Body of pancreas (tissue), 4 donors: ENCODE measurements at regions not wholly inside any gene's neighbourhood (a gene's known extent, or its start where the extent isn't known, plus 50 kb on each side); places are given as distances from the start of the nearest gene placed in this dataset.

ENCODE experiments used
- ATAC-seq: fragments of 150-250 bp; one replicate; pipeline ENCODE4 v1.9.1; 2016
- DNase-seq, 4 donors: peaks; one replicate each; pipeline ENCODE4 v3.0.0-alpha.2; 2019
- H3K27ac ChIP-seq, 4 donors: fragments of 200-600 bp; sonication (generic); 1 replicate in 3 of 4; 2 replicates in 1 of 4; pipeline versions ENCODE4 v1.5.1 to v1.6.1; 2016 to 2019; ENCODE audit warnings: mild to moderate bottlenecking in 1 of 4, mixed read lengths in 1 of 4, moderate library complexity in 1 of 4
- H3K27me3 ChIP-seq, 2 donors: fragments of 200-600 bp; sonication (generic); one replicate each; pipeline ENCODE4 v1.6.0; 2016; ENCODE audit warnings: mild to moderate bottlenecking in 1 of 2
- H3K36me3 ChIP-seq, 2 donors: fragments of 200-600 bp; sonication (generic); replicated peaks in 1 of 2; 2 replicates each; pipeline ENCODE4 v1.5.1; 2016; ENCODE audit warnings: low read depth in 2 of 2; ENCODE audit not compliant: insufficient read depth in 1 of 2
- H3K4me1 ChIP-seq: fragments of 200-600 bp; sonication (generic); one replicate; pipeline ENCODE4 v1.6.0; 2016
- H3K4me3 ChIP-seq, 2 donors: fragments of 200-600 bp; sonication (generic); 1 replicate in 1 of 2; 2 replicates in 1 of 2; pipeline ENCODE4 v1.5.1; 2016 to 2019
- H3K9me3 ChIP-seq, 3 donors: fragments of 200-600 bp; sonication (generic); 1 replicate in 2 of 3; 2 replicates in 1 of 3; pipeline ENCODE4 v1.5.1; 2016
- POLR2A ChIP-seq, 3 donors: fragments of 450-650 bp; IDR thresholded peaks; one replicate each; pipeline ENCODE4 v1.6.1; 2016; ENCODE audit warnings: antibody characterized with exemption in 3 of 3, mild to moderate bottlenecking in 2 of 3
- WGBS, 2 donors: methylation state at CpG; one replicate each; pipeline ENCODE4 v1.1.5; 2017; 5-methylcytosine and 5-hydroxymethylcytosine counted together
- intact Hi-C: fragments of 100-400 bp; cut with DNase I; formaldehyde crosslinking; loops from one replicate; pipeline ENCODE4 v1.15.1; 2023
- TF ChIP-seq, protein P1 (sequence below), 7 experiments: fragments of 450-650 bp in 4 of 7; fragments of 200-600 bp in 3 of 7; sonication (generic) in 3 of 7; IDR thresholded peaks; one replicate each; pipeline ENCODE4 v1.5.1; 2016 to 2019; ENCODE audit warnings: antibody characterized with exemption in 7 of 7

DNA sequence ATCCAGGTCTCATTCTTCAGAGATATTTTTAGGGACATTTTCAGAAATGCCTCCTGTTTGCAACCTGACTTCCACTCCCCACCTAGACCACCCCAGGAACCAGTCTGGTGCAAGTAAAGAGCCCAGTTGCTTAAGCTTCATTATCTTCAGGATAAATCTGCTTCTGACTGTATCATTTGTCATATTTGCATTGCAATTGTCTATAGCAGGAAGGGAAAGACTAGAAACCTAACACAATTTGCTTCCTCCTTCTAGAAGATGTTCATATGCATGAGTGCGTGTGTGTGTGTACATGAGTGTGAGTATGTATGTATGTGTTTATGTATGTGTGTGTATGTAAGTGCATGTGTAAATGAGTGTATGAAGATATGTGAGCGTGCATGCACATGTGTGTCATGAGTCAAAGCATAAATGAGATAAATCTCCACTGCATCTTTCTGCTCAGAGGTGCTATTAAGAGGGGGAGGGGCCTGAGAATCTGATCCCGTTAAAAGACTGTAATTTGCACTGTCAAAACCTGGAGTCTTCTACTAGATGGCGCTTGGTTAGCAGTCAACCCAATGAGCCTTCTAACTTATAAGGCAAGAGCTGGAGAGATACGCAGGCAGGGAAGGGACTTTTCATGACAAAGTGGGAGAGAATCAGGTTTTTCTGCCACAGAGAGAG lies 178.8 kb upstream of the KL start:
- ATAC-seq = no peak

GRCh38 chr13:32837973-32838927 lies 178.0 kb upstream of the KL start:
- DNase-seq (no peak), ATAC-seq (no peak)
- no peaks in the 10 kb centered on the region for H3K36me3 ChIP-seq
- 86 to 88% methylated on average over 18 of the region's 18 CpGs for WGBS, 2 donors
- H3K27me3 ChIP-seq = no peaks in the 10 kb centered on the region
- intact Hi-C loops = no loop called here
- no peak overlapping the region for H3K4me3 ChIP-seq
- no peaks in the 10 kb centered on the region for H3K4me1 ChIP-seq
- H3K9me3 ChIP-seq = no peaks in the 10 kb centered on the region
- TF ChIP-seq, protein P1, sequence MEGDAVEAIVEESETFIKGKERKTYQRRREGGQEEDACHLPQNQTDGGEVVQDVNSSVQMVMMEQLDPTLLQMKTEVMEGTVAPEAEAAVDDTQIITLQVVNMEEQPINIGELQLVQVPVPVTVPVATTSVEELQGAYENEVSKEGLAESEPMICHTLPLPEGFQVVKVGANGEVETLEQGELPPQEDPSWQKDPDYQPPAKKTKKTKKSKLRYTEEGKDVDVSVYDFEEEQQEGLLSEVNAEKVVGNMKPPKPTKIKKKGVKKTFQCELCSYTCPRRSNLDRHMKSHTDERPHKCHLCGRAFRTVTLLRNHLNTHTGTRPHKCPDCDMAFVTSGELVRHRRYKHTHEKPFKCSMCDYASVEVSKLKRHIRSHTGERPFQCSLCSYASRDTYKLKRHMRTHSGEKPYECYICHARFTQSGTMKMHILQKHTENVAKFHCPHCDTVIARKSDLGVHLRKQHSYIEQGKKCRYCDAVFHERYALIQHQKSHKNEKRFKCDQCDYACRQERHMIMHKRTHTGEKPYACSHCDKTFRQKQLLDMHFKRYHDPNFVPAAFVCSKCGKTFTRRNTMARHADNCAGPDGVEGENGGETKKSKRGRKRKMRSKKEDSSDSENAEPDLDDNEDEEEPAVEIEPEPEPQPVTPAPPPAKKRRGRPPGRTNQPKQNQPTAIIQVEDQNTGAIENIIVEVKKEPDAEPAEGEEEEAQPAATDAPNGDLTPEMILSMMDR (IDR thresholded peaks at IDR 0.05) = no peak
- TF ChIP-seq POLR2A (IDR thresholded peaks at IDR 0.05) = no peak
- peak overlapping the region in 1 of 4 donors; percentile 6 for H3K27ac ChIP-seq

More for the DNA sequence above, 178.8 kb upstream of the KL start:
- no peak overlapping the region for H3K4me3 ChIP-seq
- no peaks in the 10 kb centered on the region for H3K4me1 ChIP-seq
- no peaks in the 10 kb centered on the region for H3K9me3 ChIP-seq
- 71 to 79% methylated on average over 5 of the region's 5 CpGs for WGBS, 2 donors
- TF ChIP-seq, protein P1 (IDR thresholded peaks at IDR 0.05) = no peak
- TF ChIP-seq POLR2A (IDR thresholded peaks at IDR 0.05) = no peak
- no peak overlapping the region for H3K27ac ChIP-seq
- DNase-seq = no peak
- intact Hi-C loops = no loop called here
- no peaks in the 10 kb centered on the region for H3K27me3 ChIP-seq
- H3K36me3 ChIP-seq = no peaks in the 10 kb centered on the region

DNA sequence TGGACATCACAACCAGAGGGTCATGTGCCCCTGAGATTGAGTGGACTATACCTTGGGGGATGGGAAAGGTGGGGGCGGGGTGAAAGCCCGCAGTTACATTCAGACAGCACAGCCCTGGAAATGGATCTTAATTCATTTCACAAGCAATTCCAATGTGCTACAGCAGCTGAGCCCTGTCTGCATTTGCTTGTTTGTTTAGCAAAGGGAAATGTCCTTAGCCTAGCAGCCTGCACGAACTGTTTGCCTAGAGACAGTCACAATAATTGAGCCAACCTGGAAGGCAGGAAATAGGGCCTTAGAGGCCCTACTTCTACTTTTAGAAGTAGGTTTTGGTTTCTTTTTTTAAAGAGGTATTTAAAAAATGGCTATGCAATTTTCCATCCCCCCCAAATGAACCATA lies 177.3 kb upstream of the KL start:
- 33 to 54% methylated on average over 3 of the region's 3 CpGs for WGBS, 2 donors
- Histone ChIP-seq H3K27ac (peak overlapping the region in 1 of 4 donors; percentile 6), H3K4me1 (no peaks in the 10 kb centered on the region), H3K9me3 (no peaks in the 10 kb centered on the region), H3K36me3 (no peaks in the 10 kb centered on the region), H3K4me3 (no peak overlapping the region), H3K27me3 (no peaks in the 10 kb centered on the region)
- intact Hi-C loops = no loop called here
- ATAC-seq = peak; percentile 47
- peak in 3 of 4 donors; percentile 34 to 50 (median 35) for DNase-seq
- TF ChIP-seq, protein P1 (IDR thresholded peaks at IDR 0.05) = no peak
- TF ChIP-seq POLR2A (IDR thresholded peaks at IDR 0.05) = no peak

- H3K9me3 ChIP-seq = no peaks in the 10 kb centered on the region
- no peaks in the 10 kb centered on the region for H3K27me3 ChIP-seq
- no peaks in the 10 kb centered on the region for H3K36me3 ChIP-seq
- no peak overlapping the region for H3K27ac ChIP-seq
- intact Hi-C loops = no loop called here
- WGBS, 2 donors = 84 to 85% methylated on average over 5 of the region's 5 CpGs
- H3K4me3 ChIP-seq = no peak overlapping the region
- H3K4me1 ChIP-seq = no peaks in the 10 kb centered on the region
- TF ChIP-seq, protein P1 (IDR thresholded peaks at IDR 0.05) = no peak
- no peak for TF ChIP-seq POLR2A (IDR thresholded peaks at IDR 0.05)
- DNase-seq (no peak), ATAC-seq (no peak)
Measured at GRCh38 chr13:32840113-32840512, 176.1 kb upstream of the KL start.
